NCI-H2107 treated with DMSO at 0.1 percent for 48 hours (cell line): ENCODE measurements at regions not wholly inside any gene's neighbourhood (a gene's known extent, or its start where the extent isn't known, plus 50 kb on each side); places are given as distances from the start of the nearest gene placed in this dataset.

Source experiments
- DNase-seq: peaks from one replicate; lab custom pipeline; 2025; ENCODE audit not compliant: unreplicated experiment; lab: John Stamatoyannopoulos, UW

GRCh38 chr5:164746723-164747122 is 1241.3 kb downstream of the MAT2B start:
- DNase-seq, result no peak

DNA sequence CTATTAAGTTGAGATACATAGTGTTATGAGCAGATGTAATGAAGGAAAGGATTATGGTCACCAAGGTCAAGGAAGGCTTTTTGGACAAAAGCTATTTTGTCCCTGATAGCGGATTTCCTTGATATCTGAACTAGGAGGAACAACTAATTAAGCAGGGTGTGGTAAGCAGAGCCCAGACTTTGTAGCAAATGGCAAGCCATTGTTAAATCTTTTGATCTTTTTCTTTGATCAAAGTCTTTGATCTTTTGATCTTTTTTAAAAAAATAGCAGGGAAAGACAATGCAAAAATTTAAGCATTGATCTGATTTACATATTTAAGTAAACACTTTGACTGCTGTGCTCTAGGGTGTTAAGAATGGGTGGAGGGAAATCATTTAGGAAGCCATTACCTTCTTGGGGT is 1242.0 kb downstream of the MAT2B start:
- no peak for DNase-seq

- no peak for DNase-seq
Observed at GRCh38 chr5:164748861-164749260, 1243.4 kb downstream of the MAT2B start.

- DNase-seq, result no peak
Observed at GRCh38 chr5:164753434-164753833, 1248.0 kb downstream of the MAT2B start.

GRCh38 chr5:164763206-164763605 is 1257.8 kb downstream of the MAT2B start:
- no peak for DNase-seq

GRCh38 chr5:164772122-164772521 is 1266.7 kb downstream of the MAT2B start:
- no peak for DNase-seq

- DNase-seq, result no peak
Observed at GRCh38 chr5:164784230-164784629, 1278.8 kb downstream of the MAT2B start.

DNA sequence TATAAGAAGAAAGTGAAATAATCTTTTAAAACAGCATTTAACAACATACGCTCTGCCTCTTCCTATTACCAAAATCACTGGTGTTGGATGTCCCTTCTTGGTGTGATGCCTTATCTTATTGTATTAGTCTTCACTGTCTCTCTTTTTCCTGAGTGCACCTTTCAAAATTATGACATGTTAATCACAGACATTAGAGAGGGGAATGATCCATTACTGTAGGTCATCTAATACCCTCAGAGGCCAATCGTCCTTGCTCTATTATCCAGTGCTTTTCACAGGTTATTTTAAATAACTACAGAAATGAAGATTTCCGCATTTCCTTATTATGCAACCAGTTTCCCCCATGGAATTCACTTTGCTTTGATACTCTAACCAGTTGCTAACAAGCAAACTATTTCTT is 1292.7 kb downstream of the MAT2B start:
- no peak for DNase-seq

GRCh38 chr5:164799391-164799790 is 1294.0 kb downstream of the MAT2B start:
- no peak for DNase-seq

- DNase-seq, result no peak
Observed at GRCh38 chr5:164801910-164802309, 1296.5 kb downstream of the MAT2B start.

DNA sequence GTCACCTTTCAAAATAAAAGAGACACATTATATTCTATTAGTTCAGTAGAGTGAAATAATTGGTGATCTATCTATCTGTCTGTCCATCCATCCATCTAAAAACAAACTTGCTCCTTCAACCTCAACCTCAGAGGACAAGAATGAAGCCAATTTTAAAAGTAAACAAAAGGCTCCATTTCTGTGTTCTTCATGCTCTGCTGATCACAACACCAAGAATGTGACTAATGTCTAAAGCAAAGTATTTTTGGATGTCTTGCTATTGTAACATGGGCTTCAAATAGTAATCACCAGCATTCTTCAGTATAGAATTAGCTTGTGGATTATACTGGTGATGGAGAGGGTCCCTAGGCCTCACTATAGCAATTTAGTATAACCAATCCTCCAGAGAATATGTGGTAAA is 1304.4 kb downstream of the MAT2B start:
- DNase-seq, result no peak

DNA sequence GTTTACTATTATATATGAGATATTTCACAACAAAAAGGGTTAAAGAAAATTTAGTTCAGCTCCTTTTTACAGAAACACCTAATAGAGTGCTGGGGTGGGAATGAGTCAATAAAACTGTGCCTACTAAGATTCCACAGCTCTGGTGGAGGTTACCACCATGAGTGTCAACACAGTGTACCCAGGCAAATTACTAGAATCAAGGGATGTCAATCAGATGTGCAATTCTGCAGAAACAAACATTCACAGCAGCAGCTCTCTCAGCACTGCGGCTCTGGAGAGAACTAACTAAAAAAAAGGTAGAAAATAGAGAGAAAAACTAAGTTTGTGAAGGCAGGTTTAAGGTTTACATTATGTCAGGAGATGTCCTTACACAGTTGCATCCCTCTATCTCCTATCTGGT is 1313.0 kb downstream of the MAT2B start:
- no peak for DNase-seq

- DNase-seq, result no peak
Observed at GRCh38 chr5:164824671-164825070, 1319.3 kb downstream of the MAT2B start.

DNA sequence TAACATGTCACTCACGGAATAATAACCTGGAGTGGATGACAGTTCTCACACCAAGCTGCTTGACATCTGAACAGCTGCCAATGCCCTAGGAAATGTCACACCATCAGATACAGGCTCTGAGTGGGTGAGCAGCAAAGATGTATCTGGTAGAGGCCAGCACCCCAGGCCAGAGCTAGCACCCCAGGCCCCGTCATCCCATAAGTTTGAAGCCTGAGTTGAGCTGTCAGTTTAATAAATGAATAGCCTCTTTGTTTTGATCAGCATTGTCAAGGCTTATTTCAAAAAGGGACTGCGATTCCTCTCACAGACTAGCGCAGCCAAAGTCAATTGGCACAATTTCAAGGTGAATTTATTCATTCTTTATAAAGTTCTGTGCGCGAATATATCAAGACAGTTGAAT is 1327.1 kb downstream of the MAT2B start:
- DNase-seq, result no peak

DNA sequence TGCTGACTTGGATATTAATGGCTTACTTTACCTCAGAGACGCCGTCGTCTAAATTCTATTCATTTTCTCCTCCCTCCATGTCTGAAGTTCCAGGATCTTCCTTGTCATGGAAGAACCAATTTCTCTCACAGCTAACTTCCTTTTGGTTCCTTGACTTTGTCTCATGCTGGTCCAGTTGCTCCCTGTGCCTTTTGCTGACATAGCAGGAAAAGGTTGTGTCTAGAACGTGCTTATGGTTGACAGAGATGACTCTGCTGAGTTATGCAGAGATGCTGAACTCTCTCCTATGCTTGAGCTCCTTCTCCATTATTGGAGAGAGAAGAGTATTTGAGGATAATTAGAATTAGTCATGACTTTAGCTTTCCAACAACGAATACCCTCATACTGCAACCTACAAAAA is 1338.9 kb downstream of the MAT2B start:
- no peak for DNase-seq

- no peak for DNase-seq
Observed at GRCh38 chr5:164860896-164861295, 1355.5 kb downstream of the MAT2B start.

GRCh38 chr5:164861610-164862009 is 1356.2 kb downstream of the MAT2B start:
- no peak for DNase-seq

- DNase-seq, result no peak
Observed at GRCh38 chr5:164868761-164869160, 1363.3 kb downstream of the MAT2B start.

- no peak for DNase-seq
Observed at GRCh38 chr5:164869325-164869724, 1363.9 kb downstream of the MAT2B start.

- DNase-seq, result no peak
Observed at GRCh38 chr5:164876793-164877192, 1371.4 kb downstream of the MAT2B start.

- no peak for DNase-seq
Observed at GRCh38 chr5:164881442-164881841, 1376.0 kb downstream of the MAT2B start.

DNA sequence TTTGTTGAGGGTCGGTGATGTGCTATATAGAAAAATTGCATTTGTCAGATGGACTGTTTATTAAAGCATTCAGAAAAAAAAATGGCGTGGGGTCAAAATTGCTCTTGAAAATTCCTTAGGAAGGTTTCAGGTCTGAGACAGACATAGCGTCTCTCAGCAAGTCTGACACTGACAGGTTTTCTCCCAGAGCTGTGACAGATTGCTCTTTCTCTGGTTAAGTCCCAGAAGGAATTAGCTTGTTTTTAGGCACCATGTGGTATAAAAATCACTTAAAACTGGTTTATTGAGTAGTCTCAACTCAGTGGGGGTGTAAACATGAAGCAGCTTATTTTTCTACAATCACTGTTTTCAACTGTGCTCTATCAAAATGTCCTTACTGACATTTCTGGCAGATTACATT is 1379.8 kb downstream of the MAT2B start:
- DNase-seq, result no peak

DNA sequence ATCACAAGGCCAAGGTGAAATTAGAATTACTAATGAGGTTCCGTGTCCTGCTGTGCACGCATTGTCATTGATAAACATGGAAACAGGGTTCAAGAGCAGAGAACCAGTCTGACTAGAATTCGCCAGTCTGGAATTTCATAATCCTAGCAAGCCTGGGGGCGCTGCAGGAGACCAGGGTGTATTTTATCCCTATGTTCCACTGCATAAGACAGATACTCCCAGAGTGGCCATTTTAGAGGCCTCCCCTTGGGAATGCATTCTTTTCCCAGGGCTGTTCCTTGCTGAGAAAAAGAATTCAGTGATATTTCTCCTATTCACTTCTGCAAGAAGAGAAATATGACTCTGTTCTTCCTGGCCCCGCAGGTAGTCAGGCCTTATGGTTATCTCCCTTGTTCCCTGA is 1387.7 kb downstream of the MAT2B start:
- DNase-seq, result no peak

- DNase-seq, result no peak
Observed at GRCh38 chr5:164898705-164899104, 1393.3 kb downstream of the MAT2B start.
